ENCODE measurements at regions not wholly inside any gene's neighbourhood (a gene's known extent, or its start where the extent isn't known, plus 50 kb on each side); places are given as distances from the start of the nearest gene placed in this dataset.
A peak's percentile ranks its signal among the peaks of the same experiment; 100 is the strongest.

DNA sequence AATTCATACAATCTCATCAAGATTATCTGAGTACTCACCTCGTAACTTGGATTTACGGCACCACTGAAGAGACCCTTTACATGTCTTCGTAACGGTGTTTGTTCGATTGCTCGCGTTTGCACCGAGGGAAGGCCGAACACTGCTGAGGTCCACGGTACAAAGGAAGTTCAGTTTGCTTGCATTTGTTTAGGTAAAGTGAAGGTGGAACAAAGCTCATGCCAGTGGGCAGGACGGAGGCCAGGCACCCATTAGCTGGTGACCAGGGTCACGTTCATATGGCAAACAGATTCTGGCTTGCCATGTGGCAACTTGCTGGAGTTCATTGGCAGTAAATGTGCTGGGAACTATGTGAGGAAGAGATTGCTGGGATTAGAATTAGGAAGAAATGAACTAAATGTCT, 164.8 kb downstream of the MACROH2A1 start:
- no peaks in the 10 kb centered on the region for H3K36me3 ChIP-seq (ENCODE audit: control insufficient read depth in 3 of 3, insufficient read depth in 2 of 3, low read depth in 1 of 3, low read length in 3 of 3)
- peaks cover 0 to 2% (median 0%) of the 10 kb centered on the region in 3 donors for H3K27me3 ChIP-seq (ENCODE audit: control insufficient read depth in 3 of 3, insufficient read depth in 3 of 3, low read length in 3 of 3)
- H3K4me3 ChIP-seq (ENCODE audit: low read depth in 1 of 3, low read length in 3 of 3), result no peak overlapping the region
- DNase-seq (no peak), FAIRE-seq (no peak)
- peaks cover 0 to 6% of the 10 kb centered on the region in 2 donors for H3K9me3 ChIP-seq (ENCODE audit: control insufficient read depth in 2 of 2, insufficient read depth in 1 of 2, low read depth in 1 of 2, low read length in 1 of 2)
- H3K4me1 ChIP-seq (ENCODE audit: control insufficient read depth in 3 of 3, insufficient read depth in 2 of 3, low read depth in 1 of 3, low read length in 2 of 3), result peaks cover 2 to 11% (median 3%) of the 10 kb centered on the region in 3 donors
- 90 to 93% (median 91%) methylated on average over 12 of the region's 12 CpGs for WGBS, 3 donors
- no peak overlapping the region for H3K27ac ChIP-seq (ENCODE audit: low read depth in 1 of 3, low read length in 2 of 3)

DNA sequence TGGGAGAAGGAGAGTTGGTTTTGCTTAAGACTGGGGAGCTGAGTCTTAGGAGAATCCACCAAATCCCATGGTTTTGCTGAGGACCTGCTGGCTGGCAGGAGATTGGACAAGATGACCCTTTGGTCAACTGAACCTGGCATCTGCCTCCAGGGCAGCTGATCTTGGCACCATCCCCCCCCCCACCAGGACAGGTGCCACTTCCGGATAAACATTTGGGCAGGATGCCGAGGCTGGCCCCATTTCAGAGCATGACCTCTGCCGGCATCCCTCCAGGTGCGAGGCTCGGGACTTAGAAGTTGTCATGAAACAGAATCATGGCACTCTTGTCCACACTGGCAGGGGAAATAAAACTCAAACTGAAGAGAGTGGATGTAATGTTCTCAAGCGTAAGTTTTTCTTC, 165.6 kb downstream of the MACROH2A1 start:
- Histone ChIP-seq H3K9me3 (ENCODE audit: control insufficient read depth in 2 of 2, insufficient read depth in 1 of 2, low read depth in 1 of 2, low read length in 1 of 2) (peaks cover 0 to 13% of the 10 kb centered on the region in 2 donors), H3K27me3 (ENCODE audit: control insufficient read depth in 3 of 3, insufficient read depth in 3 of 3, low read length in 3 of 3) (peaks cover 0 to 2% (median 0%) of the 10 kb centered on the region in 3 donors), H3K36me3 (ENCODE audit: control insufficient read depth in 3 of 3, insufficient read depth in 2 of 3, low read depth in 1 of 3, low read length in 3 of 3) (no peaks in the 10 kb centered on the region), H3K27ac (ENCODE audit: low read depth in 1 of 3, low read length in 2 of 3) (no peak overlapping the region), H3K4me3 (ENCODE audit: low read depth in 1 of 3, low read length in 3 of 3) (no peak overlapping the region), H3K4me1 (ENCODE audit: control insufficient read depth in 3 of 3, insufficient read depth in 2 of 3, low read depth in 1 of 3, low read length in 2 of 3) (peaks cover 2 to 11% (median 3%) of the 10 kb centered on the region in 3 donors)
- DNase-seq (no peak), FAIRE-seq (no peak)
- 73 to 91% (median 80%) methylated on average over 6 of the region's 6 CpGs for whole genome bisulfite sequencing, 3 donors

DNA sequence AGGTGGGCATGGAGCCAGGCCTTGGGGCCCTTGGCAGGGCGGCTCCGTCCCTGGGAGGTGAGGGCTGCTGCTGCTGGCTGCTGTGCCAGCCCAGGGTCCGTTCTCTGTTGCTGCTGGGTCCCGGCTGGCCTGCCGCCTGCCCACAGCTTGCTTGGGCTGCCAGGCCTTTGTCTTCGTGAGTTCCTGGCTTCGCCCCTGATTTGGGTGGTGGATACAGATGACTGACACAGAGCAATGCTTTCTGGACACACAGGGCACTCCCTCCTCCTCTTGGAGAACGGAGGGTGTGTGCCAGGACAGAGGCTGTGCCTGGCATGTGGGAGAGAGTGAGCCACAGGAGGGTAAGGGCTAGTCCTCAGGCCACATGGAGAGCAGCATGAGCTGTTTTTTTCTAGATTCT, 166.1 kb downstream of the MACROH2A1 start:
- no peak for DNase-seq
- no peak overlapping the region for H3K4me3 ChIP-seq (ENCODE audit: low read depth in 1 of 3, low read length in 3 of 3)
- H3K27me3 ChIP-seq (ENCODE audit: control insufficient read depth in 3 of 3, insufficient read depth in 3 of 3, low read length in 3 of 3), result peaks cover 0 to 2% (median 0%) of the 10 kb centered on the region in 3 donors
- peaks cover 2 to 11% (median 3%) of the 10 kb centered on the region in 3 donors for H3K4me1 ChIP-seq (ENCODE audit: control insufficient read depth in 3 of 3, insufficient read depth in 2 of 3, low read depth in 1 of 3, low read length in 2 of 3)
- H3K27ac ChIP-seq (ENCODE audit: low read depth in 1 of 3, low read length in 2 of 3), result no peak overlapping the region
- 71 to 75% (median 71%) methylated on average over 8 of the region's 8 CpGs for WGBS, 3 donors
- peaks cover 0 to 18% of the 10 kb centered on the region in 2 donors for H3K9me3 ChIP-seq (ENCODE audit: control insufficient read depth in 2 of 2, insufficient read depth in 1 of 2, low read depth in 1 of 2, low read length in 1 of 2)
- FAIRE-seq, result no peak
- no peaks in the 10 kb centered on the region for H3K36me3 ChIP-seq (ENCODE audit: control insufficient read depth in 3 of 3, insufficient read depth in 2 of 3, low read depth in 1 of 3, low read length in 3 of 3)

DNA sequence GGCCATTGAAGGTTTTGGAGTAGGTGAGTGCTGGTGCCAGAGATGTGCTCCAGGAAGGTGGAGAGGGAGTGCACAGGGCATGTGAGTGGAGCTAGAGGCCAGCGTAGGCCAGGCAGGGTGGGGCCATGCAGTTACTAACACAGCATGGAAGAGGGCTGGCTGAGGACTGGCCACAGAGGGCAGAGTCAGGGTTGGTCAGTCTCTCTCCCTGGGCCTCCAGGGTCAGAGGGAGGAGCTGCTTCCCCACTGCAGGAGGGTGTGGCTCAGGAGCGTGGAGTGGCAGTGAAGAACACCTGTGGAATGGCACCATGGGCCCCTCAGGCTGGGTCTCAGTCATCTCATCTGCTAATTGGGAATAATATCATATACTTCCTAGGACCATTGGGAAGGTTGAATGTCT, 167.7 kb downstream of the MACROH2A1 start:
- H3K4me1 ChIP-seq (ENCODE audit: control insufficient read depth in 3 of 3, insufficient read depth in 2 of 3, low read depth in 1 of 3, low read length in 2 of 3), result peaks cover 2 to 11% (median 3%) of the 10 kb centered on the region in 3 donors
- FAIRE-seq, result no peak
- peak in 1 of 2 donors; percentile 25 for DNase-seq
- H3K9me3 ChIP-seq (ENCODE audit: control insufficient read depth in 2 of 2, insufficient read depth in 1 of 2, low read depth in 1 of 2, low read length in 1 of 2), result peaks cover 0 to 22% of the 10 kb centered on the region in 2 donors
- H3K4me3 ChIP-seq (ENCODE audit: low read depth in 1 of 3, low read length in 3 of 3), result no peak overlapping the region
- H3K27ac ChIP-seq (ENCODE audit: low read depth in 1 of 3, low read length in 2 of 3), result no peak overlapping the region
- H3K27me3 ChIP-seq (ENCODE audit: control insufficient read depth in 3 of 3, insufficient read depth in 3 of 3, low read length in 3 of 3), result no peaks in the 10 kb centered on the region
- 66 to 83% (median 77%) methylated on average over 2 of the region's 2 CpGs for WGBS, 3 donors
- no peaks in the 10 kb centered on the region for H3K36me3 ChIP-seq (ENCODE audit: control insufficient read depth in 3 of 3, insufficient read depth in 2 of 3, low read depth in 1 of 3, low read length in 3 of 3)

DNA sequence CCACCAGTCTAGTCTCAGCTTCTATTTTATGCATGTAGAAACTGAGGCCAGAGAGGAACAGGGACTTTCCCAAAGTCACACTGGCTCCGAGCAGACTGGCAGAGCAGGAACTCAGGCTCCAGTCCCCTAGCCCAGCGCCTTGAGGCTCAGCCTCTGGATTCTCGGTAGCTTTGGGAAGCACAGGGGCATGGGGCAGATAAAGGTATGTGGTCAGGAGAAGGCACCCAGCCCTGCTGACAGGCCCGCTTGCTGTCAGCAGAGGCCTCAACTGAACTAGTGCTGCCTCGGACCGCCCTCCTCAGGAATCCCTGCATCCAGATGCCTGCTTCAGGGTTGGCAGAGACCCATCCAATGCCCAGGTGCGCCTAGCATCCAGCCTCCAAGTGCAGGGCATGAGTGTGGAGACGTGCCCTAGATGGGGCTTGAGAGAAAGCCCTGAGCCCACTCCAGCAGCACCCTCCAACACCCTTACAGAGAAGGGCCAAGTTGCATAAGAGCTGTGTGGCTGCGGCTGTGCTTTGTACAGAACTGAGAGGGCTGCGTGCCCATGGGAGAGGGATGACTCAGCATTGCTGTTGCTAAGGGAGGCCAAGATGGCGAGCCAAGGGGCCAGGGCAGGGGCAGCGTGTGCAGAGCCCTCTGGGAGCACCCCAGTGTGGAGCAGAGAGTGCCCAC, 168.6 kb downstream of the MACROH2A1 start:
- 78 to 91% (median 81%) methylated on average over 12 of the region's 12 CpGs for WGBS, 3 donors
- Histone ChIP-seq H3K4me1 (ENCODE audit: control insufficient read depth in 3 of 3, insufficient read depth in 2 of 3, low read depth in 1 of 3, low read length in 2 of 3) (peaks cover 2 to 11% (median 3%) of the 10 kb centered on the region in 3 donors), H3K4me3 (ENCODE audit: low read depth in 1 of 3, low read length in 3 of 3) (no peak overlapping the region), H3K36me3 (ENCODE audit: control insufficient read depth in 3 of 3, insufficient read depth in 2 of 3, low read depth in 1 of 3, low read length in 3 of 3) (no peaks in the 10 kb centered on the region), H3K9me3 (ENCODE audit: control insufficient read depth in 2 of 2, insufficient read depth in 1 of 2, low read depth in 1 of 2, low read length in 1 of 2) (peaks cover 0 to 22% of the 10 kb centered on the region in 2 donors), H3K27ac (ENCODE audit: low read depth in 1 of 3, low read length in 2 of 3) (peak overlapping the region in 1 of 3 donors; percentile 37), H3K27me3 (ENCODE audit: control insufficient read depth in 3 of 3, insufficient read depth in 3 of 3, low read length in 3 of 3) (no peaks in the 10 kb centered on the region)
- DNase-seq (no peak), FAIRE-seq (no peak)

DNA sequence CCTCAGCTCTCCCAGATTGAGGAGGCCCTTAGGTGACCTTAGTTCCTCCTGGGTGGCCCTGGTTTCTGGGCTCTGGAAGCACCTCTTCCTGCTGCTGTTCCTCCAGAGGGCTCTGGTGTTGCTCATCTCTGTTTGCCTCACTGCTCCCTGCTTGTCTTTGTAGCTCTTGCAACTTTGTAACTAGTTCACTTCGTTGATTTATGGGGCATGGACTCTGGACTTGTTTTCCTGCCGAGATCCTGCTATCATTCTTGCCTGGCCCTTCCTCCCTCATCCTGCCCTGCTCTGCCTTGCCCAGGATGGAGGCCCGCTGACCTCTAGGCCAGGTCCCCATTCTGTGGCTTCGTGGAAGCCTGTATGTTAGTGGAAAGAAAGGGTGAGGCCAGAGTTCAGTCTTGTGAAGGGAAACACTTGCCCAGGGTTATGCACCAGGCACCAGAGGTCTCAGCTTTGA, 169.3 kb downstream of the MACROH2A1 start:
- Histone ChIP-seq H3K27me3 (ENCODE audit: control insufficient read depth in 3 of 3, insufficient read depth in 3 of 3, low read length in 3 of 3) (no peaks in the 10 kb centered on the region), H3K4me3 (ENCODE audit: low read depth in 1 of 3, low read length in 3 of 3) (no peak overlapping the region), H3K9me3 (ENCODE audit: control insufficient read depth in 2 of 2, insufficient read depth in 1 of 2, low read depth in 1 of 2, low read length in 1 of 2) (peaks cover 0 to 22% of the 10 kb centered on the region in 2 donors), H3K4me1 (ENCODE audit: control insufficient read depth in 3 of 3, insufficient read depth in 2 of 3, low read depth in 1 of 3, low read length in 2 of 3) (peaks cover 2 to 11% (median 3%) of the 10 kb centered on the region in 3 donors), H3K36me3 (ENCODE audit: control insufficient read depth in 3 of 3, insufficient read depth in 2 of 3, low read depth in 1 of 3, low read length in 3 of 3) (no peaks in the 10 kb centered on the region), H3K27ac (ENCODE audit: low read depth in 1 of 3, low read length in 2 of 3) (peak overlapping the region in 1 of 3 donors; percentile 38)
- DNase-seq (peak; percentile 55 to 87), FAIRE-seq (no peak)
- WGBS, 3 donors, result 27 to 62% (median 36%) methylated on average over 4 of the region's 4 CpGs

DNA sequence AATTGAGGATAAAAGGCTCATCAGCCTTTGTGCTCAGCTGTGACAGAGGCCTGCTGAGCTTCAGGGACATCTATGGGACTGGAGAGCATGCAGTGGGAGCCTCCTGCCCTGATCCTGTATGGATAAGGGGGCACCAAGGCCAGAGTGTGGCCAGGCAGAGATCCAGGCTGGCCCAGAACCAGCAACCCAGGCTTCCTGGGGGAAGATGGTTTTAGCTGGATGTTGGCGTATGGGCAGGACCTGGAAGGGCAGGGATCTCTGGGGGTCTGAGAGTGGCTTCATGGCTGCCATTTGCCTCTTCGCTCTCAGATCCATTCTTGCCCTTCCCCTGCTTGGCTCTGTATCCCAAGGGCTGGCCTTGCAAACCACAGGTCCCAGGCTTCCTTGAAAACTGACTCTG, 169.9 kb downstream of the MACROH2A1 start:
- no peak for DNase-seq
- Histone ChIP-seq H3K4me1 (ENCODE audit: control insufficient read depth in 3 of 3, insufficient read depth in 2 of 3, low read depth in 1 of 3, low read length in 2 of 3) (peaks cover 2 to 11% (median 3%) of the 10 kb centered on the region in 3 donors), H3K27ac (ENCODE audit: low read depth in 1 of 3, low read length in 2 of 3) (peak overlapping the region in 1 of 3 donors; percentile 38), H3K36me3 (ENCODE audit: control insufficient read depth in 3 of 3, insufficient read depth in 2 of 3, low read depth in 1 of 3, low read length in 3 of 3) (no peaks in the 10 kb centered on the region), H3K27me3 (ENCODE audit: control insufficient read depth in 3 of 3, insufficient read depth in 3 of 3, low read length in 3 of 3) (no peaks in the 10 kb centered on the region), H3K9me3 (ENCODE audit: control insufficient read depth in 2 of 2, insufficient read depth in 1 of 2, low read depth in 1 of 2, low read length in 1 of 2) (peaks cover 0 to 22% of the 10 kb centered on the region in 2 donors), H3K4me3 (ENCODE audit: low read depth in 1 of 3, low read length in 3 of 3) (no peak overlapping the region)
- 88 to 98% (median 96%) methylated on average over 2 of the region's 2 CpGs for WGBS, 3 donors
- no peak for FAIRE-seq

DNA sequence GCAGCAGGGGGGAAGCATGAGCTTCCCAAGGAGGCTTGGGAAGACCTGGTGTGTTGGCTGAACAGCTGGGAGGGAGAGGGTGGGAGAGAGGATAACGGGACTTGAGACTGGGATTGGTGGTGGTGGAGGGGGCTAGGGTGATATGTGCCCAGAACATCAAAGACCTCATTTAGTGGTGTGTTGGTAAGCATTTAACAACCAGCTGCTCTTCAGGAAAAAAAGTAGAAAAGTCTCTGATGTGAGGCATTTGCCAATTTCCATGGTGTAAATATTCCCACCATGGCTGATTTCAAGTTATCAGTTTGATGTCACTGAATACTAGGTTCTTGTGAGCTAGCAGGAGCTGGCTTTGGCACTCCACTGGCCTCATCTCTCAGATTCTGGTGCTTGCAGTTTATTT, 170.8 kb downstream of the MACROH2A1 start:
- H3K4me1 ChIP-seq (ENCODE audit: control insufficient read depth in 3 of 3, insufficient read depth in 2 of 3, low read depth in 1 of 3, low read length in 2 of 3), result peaks cover 2 to 11% (median 3%) of the 10 kb centered on the region in 3 donors
- H3K27me3 ChIP-seq (ENCODE audit: control insufficient read depth in 3 of 3, insufficient read depth in 3 of 3, low read length in 3 of 3), result no peaks in the 10 kb centered on the region
- 90 to 100% (median 90%) methylated on average over 1 of the region's 1 CpG for WGBS, 3 donors
- no peak for DNase-seq
- H3K36me3 ChIP-seq (ENCODE audit: control insufficient read depth in 3 of 3, insufficient read depth in 2 of 3, low read depth in 1 of 3, low read length in 3 of 3), result no peaks in the 10 kb centered on the region
- H3K9me3 ChIP-seq (ENCODE audit: control insufficient read depth in 2 of 2, insufficient read depth in 1 of 2, low read depth in 1 of 2, low read length in 1 of 2), result peaks cover 0 to 22% of the 10 kb centered on the region in 2 donors
- no peak overlapping the region for H3K27ac ChIP-seq (ENCODE audit: low read depth in 1 of 3, low read length in 2 of 3)
- no peak overlapping the region for H3K4me3 ChIP-seq (ENCODE audit: low read depth in 1 of 3, low read length in 3 of 3)
- FAIRE-seq, result no peak
